NCI-H524 treated with DMSO at 0.1 percent for 48 hours (cell line): ENCODE measurements at regions not wholly inside any gene's neighbourhood (a gene's known extent, or its start where the extent isn't known, plus 50 kb on each side); places are given as distances from the start of the nearest gene placed in this dataset.

Source experiments
- DNase-seq: peaks from one replicate; lab custom pipeline; 2025; lab: John Stamatoyannopoulos, UW

DNA sequence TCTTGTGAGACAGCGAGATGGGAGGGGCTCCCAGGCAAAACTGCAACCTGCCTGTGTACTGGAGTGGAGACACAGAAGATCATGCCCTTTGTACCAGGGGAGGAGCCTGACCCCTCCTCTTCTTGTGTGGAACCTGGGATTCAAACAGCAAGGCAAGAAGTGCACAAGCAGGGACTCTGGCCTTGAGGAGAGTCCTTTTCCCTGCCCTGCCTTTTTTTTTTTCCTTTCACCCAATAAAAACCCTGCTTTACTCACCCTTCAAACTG lies 251.8 kb upstream of the OPRM1 start:
- DNase-seq, result no peak

DNA sequence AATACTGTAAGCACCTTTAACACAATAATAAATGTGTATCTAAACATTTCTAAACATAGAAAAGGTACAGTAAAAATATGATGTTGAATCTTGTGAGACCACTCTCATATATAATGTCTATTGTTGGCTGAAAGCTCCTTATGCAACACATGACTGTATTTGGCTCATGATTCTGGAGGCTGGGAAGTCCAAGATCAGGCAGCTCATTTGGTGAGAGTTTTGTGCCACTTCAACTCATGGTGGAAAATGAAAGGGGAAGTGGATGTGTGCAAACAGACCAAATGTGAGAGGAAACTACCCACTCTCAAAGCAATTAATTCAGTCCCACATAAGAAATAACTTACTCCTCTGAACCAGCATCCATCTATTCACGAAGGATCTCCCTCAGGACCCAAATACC lies 257.7 kb upstream of the OPRM1 start:
- DNase-seq, result no peak

DNA sequence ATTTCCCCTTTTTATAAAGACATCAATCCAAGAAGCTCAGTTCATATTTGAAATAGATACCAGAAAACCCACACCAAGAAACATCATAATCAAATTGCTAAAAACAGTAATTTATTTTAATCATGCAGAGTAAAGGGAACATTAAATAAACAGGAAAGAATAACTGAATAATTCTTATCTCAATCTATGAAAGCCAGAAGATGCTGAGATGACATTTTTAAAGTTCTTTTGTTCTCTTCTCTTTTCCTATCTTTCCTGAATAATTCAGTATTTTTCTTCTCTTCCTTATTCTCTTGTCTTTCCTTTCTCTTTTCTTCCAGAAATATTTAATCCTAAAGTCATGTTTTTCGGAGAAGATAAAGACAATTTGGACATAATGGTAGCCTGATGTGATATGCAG lies 259.0 kb upstream of the OPRM1 start:
- DNase-seq, result no peak

GRCh38 chr6:153778216-153778615 lies 260.8 kb upstream of the OPRM1 start:
- DNase-seq, result no peak

DNA sequence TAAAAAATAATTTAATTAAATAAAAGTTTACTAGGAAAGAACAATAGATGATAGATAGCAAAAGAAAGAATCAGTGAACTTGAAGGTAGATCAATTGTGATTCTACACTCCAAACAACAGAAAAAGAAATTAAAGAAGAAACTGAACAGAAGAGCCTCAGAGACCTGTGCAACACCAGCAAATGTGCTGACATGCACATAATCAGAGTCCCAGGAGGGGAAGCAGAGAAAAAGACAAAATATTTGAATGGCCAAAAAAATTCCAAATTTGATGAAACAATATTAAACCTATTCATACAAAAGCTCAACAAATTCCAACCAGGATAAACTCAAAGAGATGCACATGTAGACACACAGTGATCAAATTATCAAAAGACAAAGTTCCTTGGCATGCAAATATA lies 267.5 kb upstream of the OPRM1 start:
- DNase-seq, result no peak

DNA sequence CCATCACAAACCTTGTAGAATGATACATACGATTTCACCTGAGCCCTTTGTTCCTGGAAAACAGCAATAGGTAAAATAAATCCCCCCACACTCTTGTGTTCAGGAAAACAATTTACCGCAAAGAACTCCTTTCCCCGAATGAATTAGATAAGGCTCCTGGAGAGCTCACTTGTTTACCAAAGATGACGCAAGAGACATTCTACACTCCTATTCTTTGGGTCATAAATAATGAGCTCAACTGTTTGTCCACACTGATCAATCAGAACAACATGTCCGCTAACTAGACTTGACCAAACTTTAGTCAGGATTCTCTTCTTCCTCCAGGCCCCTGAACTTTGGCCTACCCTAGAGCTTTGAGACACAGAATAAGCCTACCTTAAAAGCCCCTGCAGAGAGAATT lies 271.9 kb upstream of the OPRM1 start:
- no peak for DNase-seq

GRCh38 chr6:153758516-153758915 lies 280.5 kb upstream of the OPRM1 start:
- DNase-seq, result no peak

GRCh38 chr6:153735761-153736160 lies 303.3 kb upstream of the OPRM1 start:
- DNase-seq, result no peak

- DNase-seq, result no peak
Measured at GRCh38 chr6:153729189-153729588, 309.9 kb upstream of the OPRM1 start.

GRCh38 chr6:153727885-153728284 lies 311.2 kb upstream of the OPRM1 start:
- DNase-seq, result no peak

DNA sequence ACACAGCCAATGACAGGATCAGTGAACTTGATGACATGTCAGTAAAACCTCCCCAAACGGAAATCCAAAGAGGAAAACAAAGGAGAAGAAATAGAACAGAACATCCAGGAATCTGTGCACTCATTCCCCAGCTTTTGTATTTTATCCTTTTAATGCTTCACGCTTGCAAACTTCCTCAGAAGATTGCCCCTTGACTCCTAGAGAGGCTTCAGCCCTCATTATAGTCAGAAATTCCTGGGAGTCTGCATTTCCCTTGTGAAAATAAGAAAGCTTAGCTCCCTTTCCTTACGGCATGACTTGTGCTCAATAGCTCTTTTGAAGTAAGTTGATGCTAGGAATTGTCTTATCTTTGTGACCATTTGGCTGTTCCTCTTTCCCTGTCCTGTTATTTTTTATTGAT lies 313.6 kb upstream of the OPRM1 start:
- DNase-seq, result no peak

- DNase-seq, result no peak
Measured at GRCh38 chr6:153720732-153721131, 318.3 kb upstream of the OPRM1 start.

DNA sequence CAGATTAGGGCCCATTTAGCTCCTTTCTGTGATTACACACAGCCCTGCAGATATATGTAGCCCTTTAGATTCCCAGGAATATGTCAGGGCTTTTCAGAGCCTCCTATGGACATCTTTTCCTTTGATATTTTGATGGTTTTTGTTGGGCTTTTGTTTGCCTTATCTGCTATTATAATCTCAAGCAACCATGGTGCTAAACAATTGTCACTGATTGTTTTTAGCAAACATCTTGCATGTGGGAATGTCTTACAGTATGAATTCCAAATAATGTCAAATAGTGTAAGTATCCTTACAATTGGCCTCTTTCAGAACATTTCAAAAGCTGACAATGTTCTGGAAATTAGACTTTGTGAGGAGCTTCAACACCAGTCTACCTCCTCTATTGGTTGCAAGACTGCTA lies 333.6 kb upstream of the OPRM1 start:
- no peak for DNase-seq

DNA sequence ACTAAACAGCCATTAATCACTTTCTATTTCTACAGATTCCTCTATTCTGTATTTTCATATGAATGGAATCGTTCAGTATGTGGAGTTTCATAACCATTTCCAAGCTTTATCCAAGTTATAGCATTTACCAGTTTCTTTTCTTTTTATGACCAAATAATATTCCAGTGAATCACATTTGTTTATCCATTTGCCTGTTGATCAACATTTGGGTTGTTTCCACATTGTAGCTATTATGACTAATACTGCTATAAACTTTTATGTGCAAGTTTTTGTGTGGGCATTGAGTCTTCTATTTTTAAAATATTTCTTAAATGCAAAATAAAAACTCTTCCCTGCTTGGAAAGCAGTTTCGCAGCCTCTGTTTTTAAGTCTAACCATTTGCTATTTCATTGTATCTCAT lies 336.4 kb upstream of the OPRM1 start:
- DNase-seq, result no peak

DNA sequence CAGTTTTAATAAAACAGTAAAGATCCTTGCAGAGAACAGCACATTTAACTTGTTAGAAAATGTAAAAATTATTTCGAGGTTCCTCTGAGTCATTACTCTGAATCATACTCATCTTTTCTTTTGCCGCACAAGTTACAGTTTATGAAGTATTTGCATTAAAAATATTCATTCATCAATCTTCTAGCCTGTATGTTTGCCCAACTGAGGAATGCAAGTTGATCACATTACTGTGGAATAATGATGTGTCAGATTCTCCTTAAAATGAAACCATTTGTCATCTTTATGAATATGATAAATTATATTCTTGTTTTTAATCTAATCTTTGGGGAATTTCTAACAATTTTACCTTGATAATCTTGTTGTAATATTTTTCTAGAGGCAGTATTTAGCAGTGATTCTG lies 340.4 kb upstream of the OPRM1 start:
- no peak for DNase-seq

DNA sequence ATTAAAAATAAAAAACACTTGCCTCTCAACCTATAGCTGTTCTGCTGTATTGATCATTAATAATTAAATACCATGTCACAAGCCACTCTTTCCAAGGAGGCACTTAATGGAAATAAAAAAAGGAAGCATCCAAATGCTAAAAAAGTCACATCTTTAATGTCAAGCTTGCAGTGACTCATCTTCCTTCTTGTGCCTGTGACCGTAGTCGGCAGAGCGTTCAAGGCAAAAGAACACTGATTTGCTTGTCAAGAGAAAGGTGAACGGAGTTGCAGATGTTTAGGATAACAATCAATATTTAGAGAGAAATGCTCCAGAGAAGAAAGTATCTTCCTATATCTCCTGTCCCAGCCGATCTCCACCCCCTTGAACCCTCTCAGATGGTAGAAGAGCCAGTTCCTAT lies 341.0 kb upstream of the OPRM1 start:
- DNase-seq, result no peak

- no peak for DNase-seq
Measured at GRCh38 chr6:153677522-153677921, 361.5 kb upstream of the OPRM1 start.

DNA sequence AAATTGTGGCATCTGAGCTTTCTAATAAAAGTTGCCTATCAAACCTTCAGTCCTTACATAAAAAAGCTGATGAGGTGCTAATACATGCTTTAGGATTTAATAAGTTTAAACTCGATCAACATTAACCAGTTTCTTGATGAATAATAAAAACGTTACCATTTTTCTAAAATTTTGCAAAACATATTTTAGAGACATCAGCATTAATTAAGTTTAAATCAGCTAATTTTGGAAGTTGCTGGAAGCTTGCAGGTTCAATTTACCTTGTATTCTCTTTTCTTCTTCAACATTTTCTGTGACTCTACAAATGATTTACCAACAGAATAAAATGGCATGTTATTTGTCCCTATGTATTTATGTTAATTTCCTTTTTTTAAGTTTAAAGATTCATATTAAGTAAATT lies 365.3 kb upstream of the OPRM1 start:
- no peak for DNase-seq

GRCh38 chr6:153673225-153673624 lies 365.8 kb upstream of the OPRM1 start:
- no peak for DNase-seq

DNA sequence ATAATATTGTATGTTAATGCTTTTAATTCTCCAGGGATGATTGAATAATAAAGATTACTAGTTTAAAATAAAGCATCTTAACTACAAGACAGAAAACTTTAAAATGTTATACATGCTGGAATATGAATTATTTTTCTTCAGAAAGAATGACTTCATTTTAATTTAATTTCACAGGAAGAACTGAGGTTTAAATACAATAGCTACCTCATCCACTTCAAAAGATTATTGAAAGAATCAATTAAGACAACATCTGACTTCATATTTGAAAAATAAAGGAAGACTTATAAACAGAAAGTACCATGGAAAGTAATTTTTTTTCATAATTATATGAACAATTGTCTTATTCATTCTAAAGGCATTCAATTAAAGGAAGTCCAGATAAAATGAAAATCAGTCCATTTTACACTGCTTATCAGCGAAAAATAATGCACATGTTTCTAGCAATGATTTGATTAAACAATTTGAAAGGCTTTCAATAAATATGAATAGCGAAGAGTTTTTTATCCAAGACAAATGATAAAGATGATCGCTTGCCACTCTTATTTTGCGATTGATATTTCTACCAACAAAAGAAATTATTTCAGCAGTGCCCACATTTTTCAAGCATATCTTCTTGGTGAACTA lies 368.5 kb upstream of the OPRM1 start:
- no peak for DNase-seq

DNA sequence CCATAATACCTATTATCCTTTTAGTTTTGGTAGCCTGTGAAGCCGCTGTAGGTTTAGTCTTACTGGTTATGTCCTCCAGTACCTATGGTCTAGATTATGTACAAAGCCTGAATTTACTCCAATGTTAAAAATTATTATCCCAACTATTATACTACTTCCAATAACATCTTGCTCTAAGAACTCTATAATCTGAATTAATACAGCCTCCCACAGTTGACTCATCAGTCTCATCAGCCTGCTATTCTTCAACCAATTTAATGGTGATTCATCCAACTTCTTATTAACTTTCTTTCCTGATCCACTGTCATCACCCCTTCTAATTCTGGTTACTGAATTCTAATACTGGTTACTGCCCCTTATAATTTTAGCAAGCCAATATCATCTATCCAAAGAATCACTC lies 370.3 kb upstream of the OPRM1 start:
- DNase-seq, result no peak

- DNase-seq, result no peak
Measured at GRCh38 chr6:153662982-153663381, 376.1 kb upstream of the OPRM1 start.

GRCh38 chr6:153645326-153645725 lies 393.7 kb upstream of the OPRM1 start:
- no peak for DNase-seq

DNA sequence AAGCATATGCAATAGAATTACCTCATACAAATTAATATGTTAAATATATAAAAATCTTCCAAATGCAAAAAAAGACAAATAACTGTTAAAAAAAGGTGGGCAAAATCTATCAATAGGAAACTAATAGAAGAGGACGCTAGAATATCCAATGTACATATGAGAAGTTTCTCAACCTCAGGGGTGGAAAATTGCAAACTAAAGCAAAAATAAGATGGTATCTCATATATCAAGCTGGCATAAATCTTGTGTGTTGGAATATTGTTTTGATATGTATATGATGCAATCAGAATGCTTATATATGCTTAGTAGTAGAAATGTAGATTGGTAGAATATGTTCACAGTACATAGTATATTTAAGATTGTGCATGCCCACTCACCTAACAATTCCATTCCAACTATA lies 395.0 kb upstream of the OPRM1 start:
- no peak for DNase-seq

DNA sequence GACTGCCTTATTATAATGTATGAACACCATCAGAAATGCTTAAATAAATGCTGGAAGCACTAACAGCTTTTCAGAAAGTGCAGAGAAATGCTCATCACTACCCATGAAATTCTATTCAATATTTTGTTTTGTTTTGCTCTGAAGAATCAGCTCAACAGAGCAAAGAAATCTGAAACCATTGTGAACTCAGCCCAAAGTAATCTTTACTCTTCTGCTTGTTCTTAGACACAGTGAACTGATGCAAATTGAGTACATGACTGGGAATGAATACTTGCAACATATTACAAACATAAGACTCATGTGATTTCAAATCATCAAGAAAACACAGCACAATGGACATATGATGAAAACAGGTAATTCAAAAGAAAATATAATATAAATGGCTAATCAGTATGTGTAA lies 404.6 kb upstream of the OPRM1 start:
- DNase-seq, result no peak
